GM12891 (cell line): ENCODE measurements at regions not wholly inside any gene's neighbourhood (a gene's known extent, or its start where the extent isn't known, plus 50 kb on each side); places are given as distances from the start of the nearest gene placed in this dataset.

Experiments used
- POLR2A ChIP-seq: IDR thresholded peaks from 2 replicates; pipeline ENCODE4 v1.6.1; 2011; ENCODE audit warnings: low read depth, low read length, control low read depth
- POLR2AphosphoS5 ChIP-seq: IDR thresholded peaks from 2 replicates; pipeline ENCODE4 v1.6.1; 2011; ENCODE audit warnings: low read depth, low read length, control low read depth
- SPI1 ChIP-seq: IDR thresholded peaks from 2 replicates; pipeline ENCODE4 v1.6.1; 2011; ENCODE audit warnings: low read depth, low read length, control low read depth

DNA sequence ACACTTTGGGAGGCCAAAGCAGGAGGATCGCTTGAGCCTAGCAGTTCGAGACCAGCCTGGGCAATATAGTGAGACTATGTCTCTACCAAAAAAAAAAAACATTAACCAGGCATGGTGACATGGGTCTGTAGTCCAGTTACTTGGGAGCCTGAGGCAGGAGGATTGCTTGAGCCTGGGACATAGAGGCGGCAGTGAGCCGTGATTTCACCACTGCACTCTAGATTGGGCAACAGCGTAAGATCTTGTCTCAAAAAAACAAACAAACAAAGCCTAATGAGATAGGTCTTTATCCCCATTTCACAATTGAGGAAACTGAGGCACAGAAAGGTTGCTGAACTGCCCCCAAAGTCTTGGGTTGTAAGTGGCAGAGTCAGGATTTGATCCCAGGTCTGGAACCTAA lies 70.5 kb upstream of the RAD23B start:
- no peak for TF ChIP-seq POLR2A
- TF ChIP-seq POLR2AphosphoS5: no peak
- no peak for TF ChIP-seq SPI1
